HFF-Myc (cell line): ENCODE measurements at regions not wholly inside any gene's neighbourhood (a gene's known extent, or its start where the extent isn't known, plus 50 kb on each side); places are given as distances from the start of the nearest gene placed in this dataset.

ENCODE experiments used
- DNase-seq: peaks from one replicate; pipeline ENCODE4 v3.0.0-alpha.2; 2011; ENCODE audit warnings: low read depth; ENCODE audit errors: extremely low read depth
- H3K4me3 ChIP-seq: replicated peaks from 2 replicates; pipeline ENCODE4 v1.5.1; 2011; ENCODE audit warnings: low read depth, mild to moderate bottlenecking, control low read depth, low read length
- CTCF ChIP-seq: IDR thresholded peaks from 2 replicates; pipeline ENCODE4 v1.5.1; 2012; ENCODE audit warnings: mild to moderate bottlenecking, low read depth, low read length, control low read depth; ENCODE audit errors: missing control alignments

GRCh38 chrX:140572724-140573123 is 67.9 kb upstream of the SOX3 start:
- H3K4me3 ChIP-seq: no peak overlapping the region
- TF ChIP-seq CTCF: peak; percentile 34
- DNase-seq: no peak

- no peak for DNase-seq
- no peak for TF ChIP-seq CTCF
- no peak overlapping the region for H3K4me3 ChIP-seq
Measured at GRCh38 chrX:140563893-140564292, 59.0 kb upstream of the SOX3 start.
